K562 (cell line): ENCODE measurements at regions not wholly inside any gene's neighbourhood (a gene's known extent, or its start where the extent isn't known, plus 50 kb on each side); places are given as distances from the start of the nearest gene placed in this dataset.

ENCODE experiments used
- ATAC-seq: fragments of 200-7000 bp; cut with Tn5 transposase; 3 replicates; pipeline ENCODE4 v1.9.1; 2020; ENCODE audit warnings: moderate library complexity
- BruUV-seq: library from RNA; stranded (reverse); fragments of 400-500 nt; replicated peaks from 2 replicates; lab custom pipeline; 2021; lab: Mats Ljungman, UMichigan
- CTCF ChIA-PET: fragments of 300-600 bp; formaldehyde crosslinking; extraction: SDS; loops from one replicate; lab custom pipeline; 2021; ENCODE audit warnings: low intra/inter-chr PET ratio; lab: Yijun Ruan, JAX
- POLR2A ChIA-PET: fragments of 300-600, 350-650 bp; sonication (Branson Sonifier 250); formaldehyde crosslinking; extraction: SDS; loops from one replicate; lab custom pipeline; 2021; ENCODE audit warnings: antibody characterized with exemption, inconsistent platforms; lab: Yijun Ruan, JAX
- DNase-seq, 4 experiments: peaks; one replicate each; pipeline versions ENCODE4 v3.0.0 to v3.0.0-alpha.2; 2011 to 2018; ENCODE audit warnings: low spot score in 3 of 4, mixed read lengths in 3 of 4; ENCODE audit errors: extremely low read depth in 1 of 4
- FAIRE-seq: peaks from 2 replicates; lab custom pipeline; 2011; peaks lifted over from hg19 to GRCh38; lab: Jason Lieb, UNC
- H2AFZ ChIP-seq: 2 replicates; pipeline ENCODE4 v1.6.0; 2011; ENCODE audit warnings: low read depth, low read length, control low read depth, inconsistent platforms
- H3K27ac ChIP-seq: fragments of 200-600 bp; 3 replicates; pipeline ENCODE4 v1.8.0; 2011; ENCODE audit warnings: low read depth, mild to moderate bottlenecking, control low read depth, inconsistent platforms, low read length, moderate library complexity, mixed read lengths; ENCODE audit errors: extremely low read depth
- H3K27me3 ChIP-seq, 2 experiments: fragments of 300-600 bp in 1 of 2; 2 replicates in 1 of 2; 3 replicates in 1 of 2; pipeline versions ENCODE4 v1.6.0 to v1.8.0; 2011; ENCODE audit warnings: inconsistent platforms in 2 of 2, low read length in 2 of 2, mild to moderate bottlenecking in 1 of 2, mixed read lengths in 1 of 2, moderate library complexity in 1 of 2; ENCODE audit not compliant: control insufficient read depth in 2 of 2, insufficient read depth in 2 of 2
- H3K36me3 ChIP-seq: fragments of 300-600 bp; 3 replicates; pipeline ENCODE4 v1.8.0; 2011; ENCODE audit warnings: mild to moderate bottlenecking, low read length, inconsistent platforms; ENCODE audit not compliant: control insufficient read depth, insufficient read depth
- H3K4me1 ChIP-seq, 2 experiments: fragments of 200-600 bp in 1 of 2; replicated peaks in 1 of 2; 2 replicates in 1 of 2; 3 replicates in 1 of 2; pipeline versions ENCODE4 v1.5.1 to v1.8.0; 2011; ENCODE audit warnings: inconsistent platforms in 2 of 2, low read length in 2 of 2, mild to moderate bottlenecking in 1 of 2, mixed read lengths in 1 of 2, moderate library complexity in 1 of 2; ENCODE audit not compliant: control insufficient read depth in 2 of 2, insufficient read depth in 2 of 2
- H3K4me2 ChIP-seq: 2 replicates; pipeline ENCODE4 v1.6.1; 2011; ENCODE audit warnings: low read length, control low read depth, inconsistent platforms, mixed read lengths; ENCODE audit not compliant: insufficient read depth
- H3K4me3 ChIP-seq: fragments of 200-600 bp; sonication (generic), shearing (Covaris generic); 2 replicates; pipeline ENCODE4 v1.5.1; 2016; ENCODE audit warnings: control low read depth, inconsistent platforms
- H3K79me2 ChIP-seq: fragments of 200-600 bp; 3 replicates; pipeline ENCODE4 v1.8.0; 2011; ENCODE audit warnings: low read length, inconsistent platforms; ENCODE audit not compliant: control insufficient read depth, insufficient read depth
- H3K9ac ChIP-seq, 2 experiments: 2 replicates each; pipeline versions ENCODE4 v1.6.0 to v1.6.1; 2011; ENCODE audit warnings: low read depth in 2 of 2, low read length in 2 of 2, control low read depth in 1 of 2, inconsistent platforms in 1 of 2, mild to moderate bottlenecking in 1 of 2, mixed read lengths in 1 of 2; ENCODE audit not compliant: insufficient read depth in 1 of 2
- H3K9me1 ChIP-seq: one replicate; pipeline ENCODE4 v1.6.0; 2011; ENCODE audit warnings: inconsistent platforms, mild to moderate bottlenecking, low read length, moderate library complexity; ENCODE audit not compliant: control insufficient read depth, insufficient read depth
- H3K9me3 ChIP-seq: replicated peaks from 2 replicates; pipeline ENCODE4 v1.5.1; 2011; ENCODE audit warnings: low read depth, low read length, inconsistent platforms; ENCODE audit not compliant: control insufficient read depth, insufficient read depth
- H4K20me1 ChIP-seq: replicated peaks from 2 replicates; pipeline ENCODE4 v1.6.1; 2011; ENCODE audit warnings: low read length, inconsistent platforms, mixed read lengths; ENCODE audit not compliant: control insufficient read depth, insufficient read depth
- CHD4 ChIP-seq: fragments of 200-600 bp; sonication (generic); IDR thresholded peaks from 3 replicates; pipeline ENCODE4 v1.6.1; 2012; ENCODE audit warnings: low read depth, mild to moderate bottlenecking, mixed read lengths, low read length, inconsistent platforms; ENCODE audit not compliant: insufficient read depth, insufficient replicate concordance, poor library complexity, severe bottlenecking
- FOXO4 ChIP-seq: fragments of 450-650 bp; formaldehyde crosslinking; IDR thresholded peaks from 2 replicates; pipeline ENCODE4 v1.4.0; 2020; ENCODE audit warnings: mild to moderate bottlenecking, moderate library complexity
- GABPB1 ChIP-seq: sonication (generic); formaldehyde crosslinking; IDR thresholded peaks from 2 replicates; pipeline ENCODE4 v1.8.0; 2022; ENCODE audit warnings: mild to moderate bottlenecking, missing genetic modification reagents
- HIVEP1 ChIP-seq: fragments of 250-450 bp; sonication (Bioruptor Pico); IDR thresholded peaks from 2 replicates; pipeline ENCODE4 v1.4.0; 2020; ENCODE audit warnings: mild to moderate bottlenecking
- KAT2B ChIP-seq: IDR thresholded peaks from one replicate; pipeline ENCODE4 v1.6.1; 2012; ENCODE audit warnings: low read depth, mild to moderate bottlenecking, control low read depth, inconsistent platforms, low read length, moderate library complexity
- KDM4B ChIP-seq, 2 experiments: fragments of 450-650 bp in 1 of 2; sonication (generic) in 1 of 2; IDR thresholded peaks; 2 replicates each; pipeline ENCODE4 v1.6.1; 2016 to 2017; ENCODE audit warnings: borderline replicate concordance in 2 of 2, antibody characterized with exemption in 1 of 2, low read depth in 1 of 2, mild to moderate bottlenecking in 1 of 2
- RHOXF2B ChIP-seq: fragments of 250-450 bp; sonication (Bioruptor Pico); conservative IDR thresholded peaks from 2 replicates; pipeline ENCODE4 v1.5.1; 2021
- SIRT6 ChIP-seq: IDR thresholded peaks from one replicate; pipeline ENCODE4 v1.6.1; 2012; ENCODE audit warnings: low read depth, mild to moderate bottlenecking, control low read depth, inconsistent platforms, low read length, moderate library complexity
- TEAD2 ChIP-seq: fragments of 450-650 bp; IDR thresholded peaks from 2 replicates; pipeline ENCODE4 v1.6.1; 2016; ENCODE audit warnings: missing genetic modification characterization, control low read depth, missing compliant biosample characterization
- WGBS: fragments of 100-300 bp; shearing (Covaris generic); methylation state at CpG from one replicate; pipeline ENCODE4 v1.1.6; 2016; ENCODE audit warnings: low coverage, mixed read lengths; ENCODE audit not compliant: insufficient coverage; ENCODE audit errors: missing lambda C conversion rate; 5-methylcytosine and 5-hydroxymethylcytosine counted together
- in situ Hi-C: fragments of 300-500 bp; cut with MboI; formaldehyde crosslinking; loops from 4 replicates; pipeline ENCODE4 v1.15.0; 2018; ENCODE audit warnings: inconsistent platforms, mixed read lengths
- intact Hi-C: fragments of 100-400 bp; cut with micrococcal nuclease; formaldehyde crosslinking; loops from 2 replicates; pipeline ENCODE4 v1.14.2; 2022
- TF ChIP-seq, protein P1 (sequence below): IDR thresholded peaks from 2 replicates; pipeline ENCODE4 v1.6.1; 2012; ENCODE audit warnings: low read depth, low read length, improper control_type of control experiment, borderline replicate concordance
- TF ChIP-seq, protein P2 (sequence below): IDR thresholded peaks from 3 replicates; pipeline ENCODE4 v1.6.1; 2011; ENCODE audit warnings: borderline replicate concordance, mild to moderate bottlenecking; ENCODE audit not compliant: insufficient read length, insufficient read depth
- TF ChIP-seq, protein P3 (sequence below): sonication (generic); formaldehyde crosslinking; IDR thresholded peaks from 2 replicates; pipeline ENCODE4 v1.8.0; 2022; ENCODE audit warnings: missing genetic modification reagents, mild to moderate bottlenecking, borderline replicate concordance

DNA sequence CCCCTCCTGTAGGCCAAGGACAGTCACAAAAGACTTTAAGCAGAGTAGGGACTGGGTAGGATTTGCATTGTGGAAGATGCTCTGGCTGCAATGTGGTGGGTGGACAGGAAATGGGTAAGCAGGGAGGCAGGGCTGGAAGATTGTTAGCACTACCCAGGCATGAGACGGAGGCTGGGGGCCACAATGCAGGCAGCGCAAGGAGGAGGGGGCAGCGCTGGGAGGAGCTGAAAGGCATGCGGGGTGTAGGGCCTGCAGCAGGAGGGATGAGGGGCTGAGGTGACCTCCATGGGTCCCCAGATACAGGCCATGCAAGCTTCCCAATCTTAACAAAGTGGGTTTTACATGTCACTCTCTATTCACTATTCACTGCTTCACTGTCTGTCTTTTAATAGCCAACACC is 213.1 kb downstream of the CXCL12 start:
- in situ Hi-C loops (no loop called here), intact Hi-C loops (no loop called here)
- no peaks in the 10 kb centered on the region for H3K79me2 ChIP-seq
- H3K9me3 ChIP-seq, result no peaks in the 10 kb centered on the region
- no peak for DNase-seq
- TF ChIP-seq GABPB1 (CRISPR knock-in tag) (no peak), CHD4 (no peak), SIRT6 (no peak), HIVEP1 (no peak), KDM4B (IDR thresholded peaks at IDR 0.05; ENCODE audit: borderline replicate concordance in 2 of 2, low read depth in 1 of 2) (no peak), FOXO4 (no peak), TEAD2 (tag) (no peak), KAT2B (no peak), RHOXF2B (no peak)
- TF ChIP-seq, protein P1, sequence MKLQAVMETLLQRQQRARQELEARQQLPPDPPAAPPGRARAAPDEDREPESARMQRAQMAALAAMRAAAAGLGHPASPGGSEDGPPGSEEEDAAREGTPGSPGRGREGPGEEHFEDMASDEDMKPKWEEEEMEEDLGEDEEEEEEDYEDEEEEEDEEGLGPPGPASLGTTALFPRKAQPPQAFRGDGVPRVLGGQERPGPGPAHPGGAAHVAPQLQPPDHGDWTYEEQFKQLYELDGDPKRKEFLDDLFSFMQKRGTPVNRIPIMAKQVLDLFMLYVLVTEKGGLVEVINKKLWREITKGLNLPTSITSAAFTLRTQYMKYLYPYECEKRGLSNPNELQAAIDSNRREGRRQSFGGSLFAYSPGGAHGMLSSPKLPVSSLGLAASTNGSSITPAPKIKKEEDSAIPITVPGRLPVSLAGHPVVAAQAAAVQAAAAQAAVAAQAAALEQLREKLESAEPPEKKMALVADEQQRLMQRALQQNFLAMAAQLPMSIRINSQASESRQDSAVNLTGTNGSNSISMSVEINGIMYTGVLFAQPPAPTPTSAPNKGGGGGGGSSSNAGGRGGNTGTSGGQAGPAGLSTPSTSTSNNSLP, result no peak
- TF ChIP-seq, protein P2, sequence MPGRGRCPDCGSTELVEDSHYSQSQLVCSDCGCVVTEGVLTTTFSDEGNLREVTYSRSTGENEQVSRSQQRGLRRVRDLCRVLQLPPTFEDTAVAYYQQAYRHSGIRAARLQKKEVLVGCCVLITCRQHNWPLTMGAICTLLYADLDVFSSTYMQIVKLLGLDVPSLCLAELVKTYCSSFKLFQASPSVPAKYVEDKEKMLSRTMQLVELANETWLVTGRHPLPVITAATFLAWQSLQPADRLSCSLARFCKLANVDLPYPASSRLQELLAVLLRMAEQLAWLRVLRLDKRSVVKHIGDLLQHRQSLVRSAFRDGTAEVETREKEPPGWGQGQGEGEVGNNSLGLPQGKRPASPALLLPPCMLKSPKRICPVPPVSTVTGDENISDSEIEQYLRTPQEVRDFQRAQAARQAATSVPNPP, result no peak
- TF ChIP-seq, protein P3, sequence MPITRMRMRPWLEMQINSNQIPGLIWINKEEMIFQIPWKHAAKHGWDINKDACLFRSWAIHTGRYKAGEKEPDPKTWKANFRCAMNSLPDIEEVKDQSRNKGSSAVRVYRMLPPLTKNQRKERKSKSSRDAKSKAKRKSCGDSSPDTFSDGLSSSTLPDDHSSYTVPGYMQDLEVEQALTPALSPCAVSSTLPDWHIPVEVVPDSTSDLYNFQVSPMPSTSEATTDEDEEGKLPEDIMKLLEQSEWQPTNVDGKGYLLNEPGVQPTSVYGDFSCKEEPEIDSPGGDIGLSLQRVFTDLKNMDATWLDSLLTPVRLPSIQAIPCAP (CRISPR knock-in tag), result no peak
- H3K9ac ChIP-seq, result no peak overlapping the region
- 0% methylated on average over 3 of the region's 4 CpGs for WGBS
- no peak overlapping the region for H2AFZ ChIP-seq
- H3K36me3 ChIP-seq, result no peaks in the 10 kb centered on the region
- H3K4me3 ChIP-seq, result no peak overlapping the region
- no peak for FAIRE-seq
- H3K9me1 ChIP-seq, result no peaks in the 10 kb centered on the region
- ChIA-PET CTCF (no interaction called here), POLR2A (no interaction called here)
- no TSS peak for BruUV-seq
- no peaks in the 10 kb centered on the region for H3K4me1 ChIP-seq
- no peak overlapping the region for H3K27ac ChIP-seq
- H4K20me1 ChIP-seq, result no peaks in the 10 kb centered on the region
- ATAC-seq, result no peak
- H3K27me3 ChIP-seq, result peaks cover 6 to 30% of the 10 kb centered on the region in 2 experiments; a peak in 4 of 5 replicates
- no peak overlapping the region for H3K4me2 ChIP-seq
